ENCODE measurements at regions not wholly inside any gene's neighbourhood (a gene's known extent, or its start where the extent isn't known, plus 50 kb on each side); places are given as distances from the start of the nearest gene placed in this dataset.

DNA sequence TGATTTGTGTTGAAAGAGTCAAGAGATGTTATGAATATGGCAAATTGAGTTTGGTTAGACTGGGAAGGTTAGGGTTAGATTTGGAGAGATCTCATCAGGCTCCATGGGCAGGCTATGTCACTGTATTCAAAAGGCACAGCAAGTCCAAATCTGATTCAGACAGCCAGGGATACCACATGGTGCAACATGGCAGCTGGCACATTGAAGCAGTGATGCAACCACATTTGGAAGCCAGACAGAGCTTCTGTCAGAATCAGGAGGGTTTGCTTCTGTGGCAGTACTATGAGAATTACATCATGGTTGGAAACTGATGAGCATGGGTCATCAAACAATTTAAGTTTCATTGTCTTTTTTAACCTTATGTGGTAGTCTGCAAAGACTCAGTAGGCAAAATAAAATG is 772.2 kb downstream of the SUCLG1 start:
- DNase-seq = no peak
- no peak overlapping the region for H3K4me3 ChIP-seq (ENCODE audit: low read length)
- TF ChIP-seq, protein P1, sequence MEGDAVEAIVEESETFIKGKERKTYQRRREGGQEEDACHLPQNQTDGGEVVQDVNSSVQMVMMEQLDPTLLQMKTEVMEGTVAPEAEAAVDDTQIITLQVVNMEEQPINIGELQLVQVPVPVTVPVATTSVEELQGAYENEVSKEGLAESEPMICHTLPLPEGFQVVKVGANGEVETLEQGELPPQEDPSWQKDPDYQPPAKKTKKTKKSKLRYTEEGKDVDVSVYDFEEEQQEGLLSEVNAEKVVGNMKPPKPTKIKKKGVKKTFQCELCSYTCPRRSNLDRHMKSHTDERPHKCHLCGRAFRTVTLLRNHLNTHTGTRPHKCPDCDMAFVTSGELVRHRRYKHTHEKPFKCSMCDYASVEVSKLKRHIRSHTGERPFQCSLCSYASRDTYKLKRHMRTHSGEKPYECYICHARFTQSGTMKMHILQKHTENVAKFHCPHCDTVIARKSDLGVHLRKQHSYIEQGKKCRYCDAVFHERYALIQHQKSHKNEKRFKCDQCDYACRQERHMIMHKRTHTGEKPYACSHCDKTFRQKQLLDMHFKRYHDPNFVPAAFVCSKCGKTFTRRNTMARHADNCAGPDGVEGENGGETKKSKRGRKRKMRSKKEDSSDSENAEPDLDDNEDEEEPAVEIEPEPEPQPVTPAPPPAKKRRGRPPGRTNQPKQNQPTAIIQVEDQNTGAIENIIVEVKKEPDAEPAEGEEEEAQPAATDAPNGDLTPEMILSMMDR (IDR thresholded peaks at IDR 0.05) = no peak
- ATAC-seq = no peak
- H3K36me3 Mint-ChIP-seq = no peaks in the 10 kb centered on the region
- no peak overlapping the region for H3K27ac Mint-ChIP-seq
- H3K4me1 ChIP-seq (ENCODE audit: control insufficient read depth, insufficient read depth, low read length) = no peaks in the 10 kb centered on the region
- H3K9me3 Mint-ChIP-seq = peaks cover 5 to 12% of the 10 kb centered on the region in 2 donors
- intact Hi-C loops (cut with micrococcal nuclease) = no loop called here
- no peaks in the 10 kb centered on the region for H3K9me3 ChIP-seq (ENCODE audit: control insufficient read depth, insufficient read depth, low read length)
- no peak overlapping the region for H3K4me3 Mint-ChIP-seq
- no peaks in the 10 kb centered on the region for H3K27me3 Mint-ChIP-seq (ENCODE audit: low read depth in 2 of 2)
- no peak overlapping the region for H3K27ac ChIP-seq (ENCODE audit: low read length)
- no peaks in the 10 kb centered on the region for H3K36me3 ChIP-seq (ENCODE audit: control insufficient read depth, insufficient read depth, low read length)
- no peaks in the 10 kb centered on the region for H3K27me3 ChIP-seq (ENCODE audit: control insufficient read depth, insufficient read depth, low read length)
- no peaks in the 10 kb centered on the region for H3K4me1 Mint-ChIP-seq

DNA sequence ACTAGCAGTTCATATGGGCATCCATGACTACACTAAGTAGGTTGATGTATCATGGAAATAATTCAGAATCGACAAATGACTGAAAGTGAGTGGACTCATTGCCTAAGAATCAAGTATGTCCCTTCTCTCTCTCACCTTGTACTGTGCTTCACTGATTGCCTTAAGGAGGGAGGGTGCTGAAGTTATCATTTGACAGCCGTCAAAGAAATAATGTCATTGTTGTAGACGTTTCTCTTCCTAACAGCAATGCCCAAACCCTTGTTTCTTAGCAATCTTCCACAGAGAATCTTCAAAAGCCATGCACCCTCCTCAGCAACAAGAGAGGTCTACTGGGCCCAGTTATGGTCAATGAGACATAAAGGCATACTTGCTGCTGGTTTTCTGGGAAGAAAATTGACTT is 785.0 kb downstream of the SUCLG1 start:
- WGBS (ENCODE audit: insufficient coverage) = 82% methylated on average over 2 of the region's 3 CpGs
- no peak overlapping the region for H3K27ac Mint-ChIP-seq

DNA sequence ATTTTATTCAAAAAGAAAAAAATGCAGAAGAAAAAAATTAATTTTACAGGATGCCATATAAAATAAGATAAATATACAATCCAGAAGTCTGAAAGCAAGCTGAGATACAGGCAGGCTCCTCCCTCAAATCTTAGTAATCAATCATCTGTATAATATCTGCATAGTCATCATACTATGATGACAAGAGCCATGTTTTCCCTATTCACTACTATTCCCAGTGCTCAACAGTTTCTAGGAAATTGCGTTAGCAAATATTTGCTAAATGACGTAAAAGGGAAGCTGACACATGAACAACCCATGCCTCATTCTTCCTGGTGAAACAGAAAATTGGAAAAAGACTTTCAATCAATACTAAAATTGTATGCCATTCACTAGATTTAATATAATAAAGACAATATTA is 793.2 kb downstream of the SUCLG1 start:
- Mint-ChIP-seq H3K4me1 (no peaks in the 10 kb centered on the region), H3K4me3 (no peak overlapping the region), H3K9me3 (peaks cover 2 to 9% of the 10 kb centered on the region in 2 donors), H3K27ac (no peak overlapping the region), H3K36me3 (no peaks in the 10 kb centered on the region), H3K27me3 (ENCODE audit: low read depth in 2 of 2) (no peaks in the 10 kb centered on the region)
- no peak for DNase-seq
- Histone ChIP-seq H3K27ac (ENCODE audit: low read length) (no peak overlapping the region), H3K27me3 (ENCODE audit: control insufficient read depth, insufficient read depth, low read length) (no peaks in the 10 kb centered on the region), H3K9me3 (ENCODE audit: control insufficient read depth, insufficient read depth, low read length) (no peaks in the 10 kb centered on the region), H3K4me1 (ENCODE audit: control insufficient read depth, insufficient read depth, low read length) (no peaks in the 10 kb centered on the region), H3K36me3 (ENCODE audit: control insufficient read depth, insufficient read depth, low read length) (no peaks in the 10 kb centered on the region), H3K4me3 (ENCODE audit: low read length) (no peak overlapping the region)
- 100% methylated on average over 2 of the region's 2 CpGs for WGBS (ENCODE audit: insufficient coverage)
- no peak for ATAC-seq
- intact Hi-C loops (cut with micrococcal nuclease) = no loop called here
- TF ChIP-seq, protein P1 (IDR thresholded peaks at IDR 0.05) = no peak

More for the DNA sequence above, 785.0 kb downstream of the SUCLG1 start:
- Histone ChIP-seq H3K27ac (ENCODE audit: low read length) (no peak overlapping the region), H3K36me3 (ENCODE audit: control insufficient read depth, insufficient read depth, low read length) (no peaks in the 10 kb centered on the region), H3K4me3 (ENCODE audit: low read length) (no peak overlapping the region), H3K27me3 (ENCODE audit: control insufficient read depth, insufficient read depth, low read length) (no peaks in the 10 kb centered on the region), H3K4me1 (ENCODE audit: control insufficient read depth, insufficient read depth, low read length) (no peaks in the 10 kb centered on the region), H3K9me3 (ENCODE audit: control insufficient read depth, insufficient read depth, low read length) (no peaks in the 10 kb centered on the region)
- no peak overlapping the region for H3K4me3 Mint-ChIP-seq
- H3K36me3 Mint-ChIP-seq = peaks cover 12% of the 10 kb centered on the region
- DNase-seq (no peak), ATAC-seq (no peak)
- no peaks in the 10 kb centered on the region for H3K27me3 Mint-ChIP-seq (ENCODE audit: low read depth in 2 of 2)
- intact Hi-C loops (cut with micrococcal nuclease) = no loop called here
- TF ChIP-seq, protein P1 (IDR thresholded peaks at IDR 0.05) = no peak
- H3K4me1 Mint-ChIP-seq = no peaks in the 10 kb centered on the region
- H3K9me3 Mint-ChIP-seq = peaks cover 14 to 18% of the 10 kb centered on the region in 2 donors

DNA sequence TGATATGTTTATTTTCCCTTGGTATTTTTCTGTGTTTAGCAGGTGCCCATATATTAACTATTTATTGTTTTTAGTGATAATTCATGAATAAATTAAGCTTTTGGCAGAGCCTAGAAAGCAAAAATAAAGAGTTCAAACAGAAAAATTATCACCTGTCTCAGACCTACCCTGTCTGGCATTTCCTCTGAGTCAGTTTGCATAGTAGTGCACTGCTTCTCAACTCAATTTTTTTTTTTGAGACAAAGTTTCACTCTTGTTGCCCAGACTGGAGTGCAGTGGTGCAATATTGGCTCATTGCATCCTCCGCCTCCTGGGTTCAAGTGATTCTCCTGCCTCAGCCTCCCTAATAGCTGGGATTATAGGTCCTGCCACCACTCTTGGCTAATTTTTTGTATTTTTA is 793.9 kb downstream of the SUCLG1 start:
- Mint-ChIP-seq H3K9me3 (peaks cover 2 to 11% of the 10 kb centered on the region in 2 donors), H3K4me1 (no peaks in the 10 kb centered on the region), H3K27ac (no peak overlapping the region), H3K36me3 (no peaks in the 10 kb centered on the region), H3K27me3 (ENCODE audit: low read depth in 2 of 2) (no peaks in the 10 kb centered on the region), H3K4me3 (no peak overlapping the region)
- Histone ChIP-seq H3K36me3 (ENCODE audit: control insufficient read depth, insufficient read depth, low read length) (no peaks in the 10 kb centered on the region), H3K27ac (ENCODE audit: low read length) (no peak overlapping the region), H3K4me1 (ENCODE audit: control insufficient read depth, insufficient read depth, low read length) (no peaks in the 10 kb centered on the region), H3K4me3 (ENCODE audit: low read length) (no peak overlapping the region), H3K27me3 (ENCODE audit: control insufficient read depth, insufficient read depth, low read length) (no peaks in the 10 kb centered on the region), H3K9me3 (ENCODE audit: control insufficient read depth, insufficient read depth, low read length) (no peaks in the 10 kb centered on the region)
- TF ChIP-seq, protein P1 (IDR thresholded peaks at IDR 0.05) = no peak
- no peak for DNase-seq
- 46% methylated on average over 1 of the region's 1 CpG for WGBS (ENCODE audit: insufficient coverage)
- no peak for ATAC-seq
- intact Hi-C loops (cut with micrococcal nuclease) = no loop called here

Data from natural killer cell (primary cell).